Duodenal mucosa (tissue), 2 donors: ENCODE measurements at regions not wholly inside any gene's neighbourhood (a gene's known extent, or its start where the extent isn't known, plus 50 kb on each side); places are given as distances from the start of the nearest gene placed in this dataset.

ENCODE experiments used
- H3K27ac ChIP-seq: one replicate; pipeline ENCODE4 v1.7.0; 2013; ENCODE audit warnings: low read depth, low read length
- H3K27me3 ChIP-seq, 2 donors: one replicate each; pipeline ENCODE4 v1.7.0; 2013; ENCODE audit warnings: low read length in 2 of 2, control low read depth in 1 of 2; ENCODE audit not compliant: insufficient read depth in 2 of 2, control insufficient read depth in 1 of 2
- H3K36me3 ChIP-seq, 2 donors: one replicate each; pipeline ENCODE4 v1.7.0; 2013; ENCODE audit warnings: low read length in 2 of 2, control low read depth in 1 of 2; ENCODE audit not compliant: insufficient read depth in 2 of 2, control insufficient read depth in 1 of 2
- H3K4me1 ChIP-seq, 2 donors: one replicate each; pipeline ENCODE4 v1.7.0; 2013; ENCODE audit warnings: low read length in 2 of 2, control low read depth in 1 of 2; ENCODE audit not compliant: insufficient read depth in 2 of 2, control insufficient read depth in 1 of 2
- H3K4me3 ChIP-seq, 2 donors: one replicate each; pipeline ENCODE4 v1.7.0; 2013; ENCODE audit warnings: low read length in 2 of 2, low read depth in 1 of 2
- H3K9ac ChIP-seq, 2 donors: one replicate each; pipeline ENCODE4 v1.7.0; 2013; ENCODE audit warnings: low read length in 2 of 2, low read depth in 1 of 2
- H3K9me3 ChIP-seq, 2 donors: one replicate each; pipeline ENCODE4 v1.7.0; 2013; ENCODE audit warnings: low read length in 2 of 2, control low read depth in 1 of 2; ENCODE audit not compliant: control insufficient read depth in 1 of 2

GRCh38 chr16:79747688-79748087, 147.2 kb upstream of the MAF start:
- H3K9me3 ChIP-seq = peaks cover 0 to 2% of the 10 kb centered on the region in 2 donors
- H3K27me3 ChIP-seq = no peaks in the 10 kb centered on the region
- no peak overlapping the region for H3K9ac ChIP-seq
- peaks cover 0 to 9% of the 10 kb centered on the region in 2 donors for H3K4me1 ChIP-seq
- peaks cover 0 to 5% of the 10 kb centered on the region in 2 donors for H3K36me3 ChIP-seq
- H3K27ac ChIP-seq = no peak overlapping the region
- no peak overlapping the region for H3K4me3 ChIP-seq

- Histone ChIP-seq H3K4me3 (no peak overlapping the region), H3K9me3 (no peaks in the 10 kb centered on the region)
Observed at GRCh38 chr16:79740252-79740651, 139.7 kb upstream of the MAF start.

DNA sequence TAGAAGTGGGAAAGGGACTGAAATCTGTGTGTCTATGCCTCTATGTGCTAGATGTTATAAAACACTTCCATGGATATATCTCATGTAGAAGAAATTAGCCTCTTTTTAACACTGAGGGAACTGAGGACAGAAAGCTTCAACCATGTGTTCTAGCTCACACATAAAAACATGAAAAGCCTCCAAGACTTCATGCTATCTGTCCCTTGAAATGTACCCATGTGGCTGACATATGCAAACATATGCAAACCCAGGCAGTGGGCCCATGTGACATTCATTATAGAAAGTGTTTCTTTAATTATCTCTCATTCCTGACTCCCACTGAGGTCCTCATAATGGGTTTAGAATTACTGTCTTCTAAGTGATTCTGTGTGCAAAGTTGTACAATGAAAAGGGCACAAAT, 134.7 kb upstream of the MAF start:
- no peaks in the 10 kb centered on the region for H3K27me3 ChIP-seq
- no peaks in the 10 kb centered on the region for H3K36me3 ChIP-seq
- H3K4me3 ChIP-seq = no peak overlapping the region
- H3K4me1 ChIP-seq = peaks cover 6 to 15% of the 10 kb centered on the region in 2 donors
- H3K27ac ChIP-seq = no peak overlapping the region
- H3K9me3 ChIP-seq = no peaks in the 10 kb centered on the region
- H3K9ac ChIP-seq = no peak overlapping the region

More at GRCh38 chr16:79740252-79740651, 139.7 kb upstream of the MAF start:
- Histone ChIP-seq H3K36me3 (no peaks in the 10 kb centered on the region), H3K4me1 (peaks cover 6 to 10% of the 10 kb centered on the region in 2 donors), H3K9ac (no peak overlapping the region), H3K27ac (no peak overlapping the region), H3K27me3 (no peaks in the 10 kb centered on the region)

- Histone ChIP-seq H3K4me3 (no peak overlapping the region), H3K4me1 (peaks cover 4 to 9% of the 10 kb centered on the region in 2 donors), H3K9ac (no peak overlapping the region), H3K27me3 (no peaks in the 10 kb centered on the region), H3K36me3 (no peaks in the 10 kb centered on the region), H3K27ac (no peak overlapping the region), H3K9me3 (no peaks in the 10 kb centered on the region)
Observed at GRCh38 chr16:79734721-79735120, 134.2 kb upstream of the MAF start.

- no peak overlapping the region for H3K9ac ChIP-seq
- H3K27ac ChIP-seq = no peak overlapping the region
- H3K9me3 ChIP-seq = no peaks in the 10 kb centered on the region
- no peak overlapping the region for H3K4me3 ChIP-seq
- no peaks in the 10 kb centered on the region for H3K36me3 ChIP-seq
- no peaks in the 10 kb centered on the region for H3K27me3 ChIP-seq
- peaks cover 20 to 25% of the 10 kb centered on the region in 2 donors for H3K4me1 ChIP-seq
Observed at GRCh38 chr16:79728923-79729240, 128.3 kb upstream of the MAF start.

GRCh38 chr16:79728048-79728922, 127.7 kb upstream of the MAF start:
- Histone ChIP-seq H3K27me3 (no peaks in the 10 kb centered on the region), H3K4me1 (peaks cover 22 to 27% of the 10 kb centered on the region in 2 donors), H3K4me3 (no peak overlapping the region), H3K27ac (no peak overlapping the region), H3K9me3 (no peaks in the 10 kb centered on the region), H3K9ac (no peak overlapping the region), H3K36me3 (no peaks in the 10 kb centered on the region)

- peaks cover 26 to 35% of the 10 kb centered on the region in 2 donors for H3K4me1 ChIP-seq
- H3K36me3 ChIP-seq = no peaks in the 10 kb centered on the region
- H3K4me3 ChIP-seq = no peak overlapping the region
- no peaks in the 10 kb centered on the region for H3K27me3 ChIP-seq
- H3K27ac ChIP-seq = no peak overlapping the region
- no peaks in the 10 kb centered on the region for H3K9me3 ChIP-seq
- H3K9ac ChIP-seq = no peak overlapping the region
Observed at GRCh38 chr16:79726902-79727301, 126.4 kb upstream of the MAF start.

DNA sequence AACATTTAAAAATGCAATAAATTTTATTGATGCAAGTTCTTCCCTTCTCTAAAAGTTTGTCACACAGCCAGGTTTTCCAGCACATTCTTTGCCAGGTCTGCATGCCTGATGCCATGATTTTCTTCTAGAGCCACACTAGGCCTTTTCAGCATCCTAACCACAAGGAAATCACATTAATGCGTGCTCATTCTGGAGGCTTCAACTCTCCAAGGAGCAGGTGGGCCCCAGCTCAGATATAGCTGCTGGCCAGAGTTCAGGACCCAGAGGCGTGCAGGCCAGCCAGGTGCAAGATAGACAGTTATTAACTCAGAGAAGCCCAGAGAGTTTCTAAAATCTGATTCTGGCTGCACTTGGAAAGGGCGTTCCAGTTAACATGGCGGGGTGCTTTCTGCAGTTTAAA, 124.5 kb upstream of the MAF start:
- Histone ChIP-seq H3K9ac (no peak overlapping the region), H3K27ac (no peak overlapping the region), H3K4me3 (no peak overlapping the region), H3K9me3 (no peaks in the 10 kb centered on the region), H3K4me1 (peaks cover 38 to 41% of the 10 kb centered on the region in 2 donors), H3K27me3 (no peaks in the 10 kb centered on the region), H3K36me3 (no peaks in the 10 kb centered on the region)

DNA sequence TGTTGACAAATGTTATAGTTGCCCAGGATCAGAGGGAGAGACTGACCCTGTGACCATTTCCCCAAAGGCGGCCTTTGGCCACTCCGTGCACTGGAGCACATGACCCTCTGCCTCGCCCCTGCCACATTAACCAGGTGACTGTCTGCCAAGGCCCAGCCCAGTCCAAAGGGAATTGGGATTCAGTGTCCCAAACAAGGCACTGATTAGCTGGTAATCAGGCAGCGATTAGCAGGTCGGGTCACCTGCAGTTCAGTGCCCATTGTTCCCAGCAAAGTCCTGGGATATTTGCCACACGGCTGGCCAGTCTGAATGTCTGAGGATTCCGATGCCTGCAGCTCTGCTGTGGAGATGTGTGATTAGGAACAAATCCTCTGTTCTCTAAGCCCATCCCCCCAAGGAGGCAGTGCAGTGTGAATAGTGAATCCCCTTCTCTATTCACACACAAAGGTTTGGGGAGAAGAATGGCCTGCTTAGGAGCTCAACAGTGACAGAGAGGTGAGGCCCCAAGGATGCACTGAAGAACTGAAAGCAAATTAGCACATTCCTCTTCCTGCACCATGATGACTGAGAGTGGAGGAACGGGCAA, 123.1 kb upstream of the MAF start:
- peak overlapping the region in 1 of 2 donors; percentile 24 for H3K4me3 ChIP-seq
- no peak overlapping the region for H3K9ac ChIP-seq
- peak overlapping the region; percentile 28 for H3K27ac ChIP-seq
- no peaks in the 10 kb centered on the region for H3K36me3 ChIP-seq
- H3K9me3 ChIP-seq = no peaks in the 10 kb centered on the region
- no peaks in the 10 kb centered on the region for H3K27me3 ChIP-seq
- H3K4me1 ChIP-seq = peaks cover 39 to 41% of the 10 kb centered on the region in 2 donors

GRCh38 chr16:79721270-79721669, 120.7 kb upstream of the MAF start:
- Histone ChIP-seq H3K27ac (peak overlapping the region; percentile 7), H3K9ac (peak overlapping the region in 1 of 2 donors; percentile 41), H3K27me3 (no peaks in the 10 kb centered on the region), H3K36me3 (no peaks in the 10 kb centered on the region), H3K4me3 (no peak overlapping the region), H3K4me1 (peaks cover 39 to 41% of the 10 kb centered on the region in 2 donors), H3K9me3 (no peaks in the 10 kb centered on the region)
